ENCODE measurements at regions not wholly inside any gene's neighbourhood (a gene's known extent, or its start where the extent isn't known, plus 50 kb on each side); places are given as distances from the start of the nearest gene placed in this dataset.

DNA sequence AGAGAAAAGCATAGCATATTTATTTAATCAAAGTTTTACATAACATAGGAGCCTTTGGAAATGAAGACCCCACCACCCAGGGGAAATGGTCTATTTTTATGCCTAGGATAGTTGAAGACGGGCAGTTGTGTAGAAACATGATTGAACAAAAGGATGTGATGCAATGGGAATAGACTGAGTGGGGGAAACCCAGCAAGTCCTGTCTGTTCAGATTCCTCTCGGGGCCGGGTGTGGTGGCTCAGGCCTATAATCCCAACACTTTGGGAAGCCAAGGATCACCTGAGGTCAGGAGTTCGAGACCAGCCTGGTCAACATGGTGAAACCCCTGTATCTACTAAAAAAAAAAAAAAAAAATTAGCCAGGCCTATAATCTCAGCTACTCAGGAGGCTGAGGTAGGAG is 298.3 kb downstream of the MATN1 start:
- DNase-seq (ENCODE audit: low read depth, low spot score): no peak

DNA sequence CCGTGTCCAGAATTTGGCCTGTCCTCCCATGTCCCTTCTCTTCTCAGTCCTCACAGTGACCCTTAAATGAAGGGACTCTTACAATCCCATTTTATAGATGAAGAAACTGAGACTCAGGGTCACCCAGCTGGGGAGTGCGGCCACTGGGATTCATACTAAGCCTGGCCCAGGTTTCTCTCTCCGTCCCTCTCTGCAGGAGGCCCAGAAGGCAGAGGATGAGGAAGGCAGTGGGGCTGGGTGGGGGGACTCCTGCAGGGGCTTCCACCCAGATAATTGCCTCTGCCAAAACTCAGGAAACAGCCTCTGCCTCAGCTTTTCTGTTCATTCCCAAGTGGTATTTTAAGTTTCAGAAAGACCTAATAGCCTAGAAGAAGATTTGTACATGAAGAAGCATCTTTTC is 299.8 kb downstream of the MATN1 start:
- DNase-seq (ENCODE audit: low read depth, low spot score): no peak

DNA sequence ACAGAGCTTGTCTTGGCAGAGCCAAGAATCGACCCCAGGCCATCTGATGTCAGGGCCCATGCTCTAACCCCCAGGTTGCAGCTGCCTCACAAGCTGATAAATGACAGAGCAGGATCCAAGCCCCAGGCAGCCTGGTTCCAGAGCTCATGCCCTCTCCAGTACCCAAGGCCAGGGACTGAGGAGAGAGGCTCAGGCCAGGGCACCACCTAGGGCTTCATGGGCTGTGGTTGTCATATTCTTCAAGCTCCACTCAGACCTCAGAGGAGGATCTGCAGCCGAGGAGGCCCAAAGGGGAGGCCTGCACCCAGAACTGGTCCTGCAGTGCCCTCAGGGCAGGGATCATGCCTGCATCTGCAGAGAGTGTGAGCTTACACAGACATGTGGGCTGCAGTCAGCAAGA is 301.1 kb downstream of the MATN1 start:
- no peak for DNase-seq (ENCODE audit: low read depth, low spot score)

DNA sequence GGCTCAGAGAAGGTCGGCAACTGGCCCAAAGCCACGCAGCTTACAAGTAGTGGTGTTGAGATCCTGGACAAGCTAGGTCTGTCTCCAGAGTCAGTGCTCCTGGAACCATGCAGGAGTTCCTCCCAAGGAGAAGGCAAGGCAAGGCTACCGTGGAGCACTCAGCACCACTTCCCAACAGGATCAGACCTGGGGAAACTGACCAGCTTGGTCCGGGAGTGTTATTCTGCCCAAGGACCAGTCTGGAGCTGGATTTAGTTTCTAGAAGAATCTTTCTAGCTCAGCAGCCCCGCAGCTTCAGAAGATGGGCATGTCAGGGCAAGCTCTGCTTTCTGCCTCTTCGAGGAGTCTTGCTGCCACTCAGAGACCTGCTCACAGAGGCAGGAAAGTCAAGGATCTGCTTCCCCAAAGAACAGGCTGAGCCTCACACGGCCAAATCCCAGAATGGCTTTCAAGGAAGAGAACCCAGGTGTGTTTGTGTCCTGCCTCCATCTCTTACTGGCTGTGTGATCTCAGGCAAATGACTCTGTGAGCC is 302.8 kb downstream of the MATN1 start:
- peak; percentile 0 for DNase-seq (ENCODE audit: low read depth, low spot score)

DNA sequence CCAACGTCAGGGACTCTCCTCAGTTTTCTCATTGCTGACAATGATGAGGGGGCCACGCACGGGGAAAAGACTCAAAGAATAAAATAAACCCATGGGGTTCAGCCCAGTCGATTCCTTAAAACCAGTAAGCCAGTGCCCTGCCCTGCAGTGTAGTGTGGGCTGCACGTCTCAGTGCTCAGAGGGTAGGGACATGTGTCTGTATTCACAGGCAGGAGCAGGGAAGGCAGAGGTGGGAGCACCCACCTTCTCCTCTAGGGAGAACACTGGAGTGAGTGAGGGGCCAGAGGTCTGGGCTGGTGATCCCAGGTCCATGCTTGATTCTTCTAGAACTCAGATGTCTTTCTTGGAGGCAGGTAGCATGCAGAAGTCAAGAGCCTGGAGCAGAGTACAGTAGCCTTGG is 303.6 kb downstream of the MATN1 start:
- peak; percentile 0 for DNase-seq (ENCODE audit: low read depth, low spot score)

DNA sequence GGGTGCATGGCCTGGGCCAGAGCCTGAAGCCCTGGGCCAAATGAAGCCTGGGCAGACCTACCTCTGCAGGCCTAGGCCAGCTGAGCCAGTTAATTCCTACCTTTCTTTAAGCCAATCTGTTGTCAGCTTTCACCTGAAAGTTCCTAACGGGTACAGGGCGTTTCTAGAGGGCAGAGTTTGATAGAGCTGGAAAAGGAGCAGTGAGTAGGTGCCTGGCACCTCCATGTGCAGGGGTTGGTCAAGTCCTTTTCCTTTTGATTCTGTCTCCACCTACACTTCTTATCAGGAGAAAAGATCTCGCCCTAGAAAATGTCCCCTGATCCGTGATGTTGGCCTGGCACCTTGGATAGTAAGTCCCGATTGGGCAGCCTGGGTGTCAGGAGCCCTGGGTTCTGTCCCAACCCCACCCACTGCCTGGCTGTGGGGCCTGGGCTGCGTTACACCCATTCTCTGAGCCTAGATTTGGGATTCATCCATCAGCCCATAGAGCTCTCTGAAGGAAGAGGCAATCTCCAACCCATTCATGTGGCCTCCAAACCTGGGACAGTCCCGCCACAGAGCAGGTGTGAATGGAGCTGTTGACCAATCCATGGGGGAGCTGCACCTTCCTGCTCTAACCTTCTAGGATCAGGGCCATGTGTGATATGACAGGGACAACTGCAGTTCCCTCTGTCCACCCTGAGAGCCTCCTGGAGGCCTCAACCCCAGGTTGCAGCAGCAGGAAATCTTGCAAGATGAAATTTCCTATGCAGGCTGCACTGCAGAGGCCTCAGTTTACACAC is 304.3 kb downstream of the MATN1 start:
- DNase-seq (ENCODE audit: low read depth, low spot score): no peak

DNA sequence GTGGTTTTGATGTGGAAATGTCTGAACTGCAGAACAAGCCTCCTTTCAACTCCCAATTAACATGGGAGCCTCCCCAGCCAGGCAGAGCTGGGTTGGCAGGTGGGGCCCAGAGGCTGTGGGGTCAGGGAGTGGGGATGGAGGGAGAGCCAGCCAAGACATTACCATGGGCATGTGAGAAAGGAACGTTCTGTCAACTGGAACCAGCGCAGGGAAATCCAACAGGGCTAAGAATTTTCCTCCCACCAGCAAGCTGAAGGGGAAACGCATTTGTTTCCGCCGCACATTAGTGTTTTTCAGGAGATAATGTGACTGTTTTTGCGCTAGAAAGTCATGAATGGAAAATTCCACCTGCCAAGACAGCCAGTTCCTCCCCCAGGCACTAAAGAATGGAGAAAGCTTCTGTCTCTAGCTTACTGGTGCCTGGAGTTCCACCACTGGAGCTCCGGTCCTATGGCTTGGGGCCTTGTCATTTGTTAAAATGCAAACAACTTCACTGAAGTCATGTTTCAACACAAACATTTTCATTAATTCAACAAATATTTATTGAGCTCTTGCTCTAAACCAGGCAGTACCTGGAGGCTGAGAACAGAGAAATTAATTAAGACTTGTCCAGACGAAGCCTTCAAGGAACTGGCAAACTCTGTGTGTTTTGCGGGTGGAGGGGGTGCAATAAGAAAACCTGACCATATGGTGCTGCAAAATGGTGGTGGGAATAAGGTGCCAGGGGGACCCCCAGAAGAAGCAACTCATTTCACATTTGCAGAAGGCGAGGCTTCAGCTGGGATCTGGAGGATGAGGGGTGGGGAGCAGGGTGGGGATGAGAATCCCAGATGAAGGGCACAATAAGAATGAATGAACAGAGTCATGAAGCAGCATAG is 305.1 kb downstream of the MATN1 start:
- DNase-seq (ENCODE audit: low read depth, low spot score): no peak

DNA sequence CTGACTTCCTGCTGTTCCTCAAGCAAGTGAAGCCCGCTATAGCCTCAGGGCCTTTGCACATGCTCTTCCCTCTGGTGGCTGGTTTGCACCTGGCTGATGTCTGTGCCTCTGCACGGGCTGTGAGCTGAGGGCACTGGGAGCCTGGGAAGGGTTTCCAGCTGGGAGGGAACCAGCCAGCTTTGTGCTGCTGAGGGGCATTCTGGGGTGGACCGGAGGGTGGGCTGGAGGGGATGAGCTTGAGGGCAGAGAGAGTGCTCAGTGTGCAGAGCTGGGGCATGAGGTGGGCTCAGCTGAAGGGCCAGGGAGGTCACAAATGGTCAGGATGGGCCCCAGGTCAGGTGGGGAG is 305.7 kb downstream of the MATN1 start:
- no peak for DNase-seq (ENCODE audit: low read depth, low spot score)

DNA sequence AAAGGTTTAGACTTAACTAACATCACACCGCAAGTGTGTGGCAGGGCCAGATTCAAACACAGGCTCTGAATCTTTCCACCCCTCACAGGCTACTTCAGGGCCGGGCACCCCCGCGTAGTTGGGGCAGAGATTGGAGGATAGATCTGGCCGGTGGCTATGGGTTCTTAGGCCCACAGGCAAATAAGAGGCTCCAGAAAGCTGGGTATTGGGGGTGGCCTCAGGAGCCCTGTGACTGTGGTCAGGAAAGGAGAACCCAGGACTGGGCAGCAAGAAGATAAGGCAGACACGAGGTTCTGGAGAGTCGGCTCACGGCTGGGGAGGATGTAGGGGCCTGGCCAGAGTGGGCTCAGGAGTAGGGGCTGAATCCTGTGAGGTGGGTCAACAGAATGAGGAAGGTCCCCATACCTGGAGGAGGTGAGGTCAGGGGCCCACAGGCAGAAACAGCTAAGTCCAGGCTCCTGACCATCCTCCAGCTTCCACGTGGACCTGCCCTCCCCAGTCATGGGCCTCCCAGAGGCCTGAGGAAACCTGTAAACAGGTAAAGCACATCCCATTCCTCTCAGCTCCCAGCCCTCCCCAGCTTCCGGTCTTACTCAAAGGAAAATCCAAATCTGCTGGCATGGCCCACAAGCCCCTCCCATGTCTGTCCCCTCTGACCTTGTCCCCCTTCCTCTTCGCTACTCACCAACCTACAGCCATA is 306.2 kb downstream of the MATN1 start:
- no peak for DNase-seq (ENCODE audit: low read depth, low spot score)

DNA sequence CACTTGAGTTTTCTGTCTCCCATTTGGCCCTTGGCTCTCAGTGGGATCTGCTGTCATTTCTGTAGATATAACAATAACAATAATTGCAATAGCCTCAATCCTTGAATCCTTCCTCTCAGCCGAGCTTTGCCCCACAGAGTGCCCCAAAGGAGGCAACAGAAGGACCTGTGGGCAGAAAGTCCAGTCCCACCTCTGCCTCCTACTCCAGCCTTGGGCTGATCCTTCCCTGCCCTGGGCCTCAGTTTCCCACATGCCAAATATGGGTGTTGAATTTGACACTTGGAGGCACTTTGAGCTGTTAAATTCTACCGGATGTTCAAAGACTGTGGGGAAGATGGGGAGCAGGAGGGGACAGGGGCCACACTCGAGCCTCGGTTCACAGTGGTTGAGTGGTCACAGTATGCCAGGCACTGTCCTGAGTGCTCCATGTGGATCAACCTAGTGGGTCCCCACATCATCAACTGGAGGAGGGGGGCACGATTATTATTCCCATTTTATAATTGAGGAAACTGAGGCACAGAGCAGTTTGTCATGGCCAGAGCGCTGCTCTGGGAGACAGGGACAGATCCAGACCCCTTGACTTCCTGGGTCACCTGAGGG is 307.1 kb downstream of the MATN1 start:
- DNase-seq (ENCODE audit: low read depth, low spot score): no peak

DNA sequence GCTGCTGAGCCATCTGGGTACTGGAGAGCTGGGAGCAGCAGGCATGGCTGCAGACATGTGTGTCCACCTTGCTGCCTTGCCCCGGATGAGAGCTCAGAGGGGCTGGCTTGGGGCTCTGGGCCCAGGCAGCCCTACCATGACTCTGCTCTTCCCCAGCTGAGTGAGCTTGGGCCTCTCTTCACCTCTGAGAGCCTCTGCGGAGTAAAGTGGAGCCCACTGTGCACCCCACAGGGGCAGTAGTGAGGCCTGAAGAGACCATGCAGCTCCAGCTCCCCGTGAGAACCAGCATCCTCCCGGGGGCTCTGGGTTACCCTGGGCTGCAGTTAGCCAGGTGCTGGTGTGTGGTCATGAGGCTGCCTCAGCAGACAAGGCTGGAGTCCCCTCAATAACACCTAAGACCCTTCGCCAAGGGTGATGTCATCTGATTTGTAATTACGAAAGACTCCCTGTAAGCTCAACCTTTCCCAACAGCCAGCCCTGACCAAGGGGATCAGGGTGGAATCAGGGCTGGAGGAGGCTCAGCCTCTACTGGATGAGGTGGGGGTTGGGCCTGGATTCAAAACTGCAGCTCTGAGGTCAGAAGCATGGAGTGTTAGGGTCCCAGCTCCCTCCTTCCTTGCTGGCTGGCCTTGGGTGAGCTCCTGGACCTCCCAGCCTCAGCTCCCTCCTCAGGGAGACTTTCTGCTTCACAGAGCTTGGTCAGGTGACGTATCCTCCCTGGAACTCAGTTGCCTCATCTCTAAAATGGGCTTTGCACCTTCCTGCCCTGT is 308.0 kb downstream of the MATN1 start:
- no peak for DNase-seq (ENCODE audit: low read depth, low spot score)

DNA sequence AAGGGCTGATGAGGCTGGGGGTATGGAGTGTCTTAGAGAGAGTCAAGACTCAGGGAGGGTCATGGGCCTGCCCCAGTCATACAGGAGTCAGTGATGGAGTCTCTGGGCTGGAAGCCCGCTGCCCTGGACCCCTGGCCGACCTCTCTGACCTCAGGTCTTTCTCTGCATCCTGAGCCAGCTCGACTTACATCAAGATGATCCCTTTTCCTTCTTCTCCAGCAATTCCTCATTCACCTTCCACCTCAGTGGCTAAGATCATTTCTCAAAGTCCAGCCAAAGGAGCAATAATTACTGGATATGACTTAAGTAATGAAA is 308.6 kb downstream of the MATN1 start:
- no peak for DNase-seq (ENCODE audit: low read depth, low spot score)

DNA sequence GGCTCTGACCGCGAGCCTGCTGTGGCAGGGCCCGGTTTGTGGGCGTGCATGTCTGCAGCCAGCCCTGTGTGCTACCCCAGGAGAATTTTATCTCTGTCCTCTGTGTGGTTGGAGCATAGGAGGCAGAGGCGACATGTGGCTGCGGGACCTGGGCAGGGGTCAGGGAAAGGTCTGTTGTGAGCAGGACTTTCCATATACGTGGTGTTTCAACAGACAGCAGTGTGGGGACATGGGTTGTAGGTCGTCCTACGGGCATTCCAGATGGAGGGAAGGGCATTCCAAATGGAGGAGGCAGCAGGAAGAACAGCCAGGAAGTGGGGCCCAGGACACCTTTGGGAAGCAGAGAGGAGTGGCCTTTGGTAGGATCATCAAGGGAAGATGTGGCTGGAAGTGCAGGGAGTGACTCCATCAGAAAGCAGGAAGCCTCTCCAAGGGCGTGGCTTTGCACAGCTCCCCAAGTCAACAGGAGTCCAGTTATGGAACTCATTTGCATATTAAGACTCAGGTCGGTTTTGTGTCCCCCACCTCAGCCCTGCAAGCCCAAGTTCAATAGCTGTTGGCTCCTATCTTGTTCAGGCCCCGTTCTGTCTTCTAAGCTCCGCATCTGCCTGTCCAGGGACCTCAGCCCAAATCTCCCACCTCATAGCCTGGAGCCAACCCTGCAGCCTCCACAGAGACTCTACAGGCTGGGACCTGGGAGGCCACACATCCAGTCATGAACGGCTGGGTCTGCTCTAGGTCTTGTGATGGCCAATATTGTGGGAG is 309.1 kb downstream of the MATN1 start:
- no peak for DNase-seq (ENCODE audit: low read depth, low spot score)

DNA sequence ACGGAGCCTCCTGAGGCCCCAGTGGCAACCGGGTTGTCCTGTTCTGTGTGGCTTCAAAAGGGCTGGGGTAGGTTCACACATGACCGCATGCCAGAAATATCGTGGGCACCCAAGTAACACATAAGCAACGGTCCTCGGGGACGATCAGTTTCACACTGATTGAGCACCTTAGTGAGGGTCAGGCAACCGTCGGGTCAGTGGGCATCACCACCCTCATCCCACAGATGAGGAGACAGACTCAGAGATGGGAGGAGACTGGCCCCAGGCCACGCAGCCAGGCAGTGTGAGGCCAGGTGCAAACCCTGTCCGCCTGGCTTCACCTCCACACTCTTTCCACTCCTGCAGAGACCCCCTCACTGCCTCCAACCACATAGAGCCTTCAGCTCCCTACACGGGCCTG is 309.8 kb downstream of the MATN1 start:
- no peak for DNase-seq (ENCODE audit: low read depth, low spot score)

DNA sequence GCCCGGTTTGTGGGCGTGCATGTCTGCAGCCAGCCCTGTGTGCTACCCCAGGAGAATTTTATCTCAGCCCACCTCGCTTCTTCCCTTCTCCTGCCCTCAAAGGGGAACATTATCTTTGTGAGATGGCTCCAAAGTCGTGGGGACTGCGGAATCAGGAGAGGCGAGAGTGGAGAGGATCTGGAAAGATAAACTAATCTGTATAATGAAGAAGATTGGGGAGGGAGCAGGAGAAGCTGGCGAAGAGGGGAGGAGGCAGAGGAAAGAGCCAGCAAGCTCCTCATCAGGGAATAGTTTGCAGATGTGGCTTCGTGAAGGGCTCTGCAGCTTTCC is 310.3 kb downstream of the MATN1 start:
- DNase-seq (ENCODE audit: low read depth, low spot score): peak; percentile 12

DNA sequence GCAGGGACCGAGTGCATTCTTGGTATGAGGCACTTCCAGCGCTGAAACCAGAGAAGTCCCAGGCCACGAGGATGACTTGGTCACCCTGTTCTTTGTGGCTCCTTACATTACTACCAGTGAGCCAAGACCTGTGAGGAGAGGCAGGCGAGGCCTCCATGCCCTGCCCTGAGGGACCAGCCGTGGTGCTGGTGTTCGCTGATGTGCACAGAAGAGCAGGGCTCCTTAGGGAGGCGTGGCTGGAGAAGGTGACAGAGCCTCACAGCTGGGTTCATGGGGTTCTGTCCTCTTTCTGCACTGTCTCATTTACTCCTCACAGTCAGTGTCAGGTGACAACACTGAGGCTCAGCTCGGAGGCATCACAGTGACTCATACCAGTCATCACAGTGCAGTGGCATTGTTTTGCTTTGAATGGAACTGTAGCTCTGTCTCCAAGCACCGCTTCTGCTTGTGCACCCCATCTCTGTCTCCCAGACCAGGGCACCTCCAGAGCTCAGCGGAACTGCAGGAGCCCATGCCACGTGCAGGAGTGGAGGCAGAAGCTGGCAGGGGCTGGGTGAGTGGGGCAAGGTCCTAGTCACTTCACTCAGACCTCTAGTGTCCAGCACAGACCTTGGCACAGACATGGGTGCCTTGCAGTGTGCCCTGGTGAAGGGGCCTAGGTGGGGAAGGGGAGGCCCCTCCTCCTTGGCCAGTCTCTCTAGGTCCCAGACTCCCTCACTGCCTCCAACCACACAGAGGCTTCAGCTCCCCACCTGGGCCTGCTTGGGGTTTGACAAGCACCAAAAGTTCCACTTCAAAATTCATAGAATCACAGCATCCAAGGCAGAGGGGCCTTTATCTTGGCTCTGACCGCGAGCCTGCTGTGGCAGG is 310.9 kb downstream of the MATN1 start:
- DNase-seq (ENCODE audit: low read depth, low spot score): peak; percentile 5

DNA sequence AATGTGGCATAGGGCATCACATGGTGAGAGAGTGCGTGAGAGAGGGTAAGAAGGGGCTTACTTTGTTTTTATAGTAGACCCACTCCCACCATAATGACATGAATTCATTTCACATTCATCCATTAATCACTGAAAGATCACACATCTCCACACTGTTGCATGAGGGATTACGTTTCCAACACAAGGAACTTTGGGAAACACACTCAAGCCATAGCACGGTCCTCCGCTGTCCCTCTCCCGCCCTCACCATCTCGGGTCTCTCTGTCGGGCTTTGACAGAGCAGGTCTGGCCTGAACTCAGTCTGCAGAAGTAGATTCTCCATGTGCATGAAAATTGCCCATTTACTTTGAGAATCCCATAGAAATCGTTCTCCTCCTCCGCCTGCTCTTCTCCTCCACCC is 312.2 kb downstream of the MATN1 start:
- DNase-seq (ENCODE audit: low read depth, low spot score): peak; percentile 0

DNA sequence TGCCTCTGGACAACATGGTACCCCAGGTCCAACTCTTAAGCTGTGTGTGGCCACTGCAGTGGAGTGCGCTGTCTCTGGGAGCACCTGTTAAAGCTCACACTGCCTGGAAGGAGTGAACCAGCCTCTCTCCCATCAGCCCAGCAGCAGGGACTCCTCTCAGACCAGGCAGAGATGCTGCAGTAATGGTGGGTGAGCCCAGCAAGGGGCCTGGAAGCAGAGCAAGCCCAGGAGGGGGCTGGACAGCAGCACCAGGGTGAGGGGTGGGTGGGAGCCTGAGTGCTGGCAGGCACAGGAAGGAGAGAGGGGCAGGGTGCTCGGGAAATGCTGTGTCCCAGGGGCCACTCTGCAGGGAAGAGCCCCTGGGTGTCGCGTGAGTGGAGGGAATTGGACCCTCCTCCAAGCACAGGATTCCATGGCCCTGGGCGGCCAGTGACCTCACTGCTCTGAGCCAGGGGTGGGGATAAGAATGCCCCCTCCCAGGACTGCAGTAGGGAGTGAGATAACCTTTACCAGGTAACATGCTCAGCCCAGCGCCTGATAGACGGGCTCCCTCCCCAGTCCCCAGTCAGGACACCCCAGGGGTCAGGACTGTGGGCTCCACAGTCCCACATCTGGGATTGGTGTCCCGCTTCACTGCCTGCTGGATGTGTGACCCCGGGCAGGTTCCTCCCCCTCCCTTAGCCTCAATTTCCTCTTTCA is 313.1 kb downstream of the MATN1 start:
- DNase-seq (ENCODE audit: low read depth, low spot score): peak; percentile 1
